Myocyte (in vitro differentiated cells): ENCODE measurements at regions not wholly inside any gene's neighbourhood (a gene's known extent, or its start where the extent isn't known, plus 50 kb on each side); places are given as distances from the start of the nearest gene placed in this dataset.

Experiments
- DNase-seq: peaks from one replicate; pipeline ENCODE4 v3.0.0-alpha.2; 2012; ENCODE audit warnings: low read depth

DNA sequence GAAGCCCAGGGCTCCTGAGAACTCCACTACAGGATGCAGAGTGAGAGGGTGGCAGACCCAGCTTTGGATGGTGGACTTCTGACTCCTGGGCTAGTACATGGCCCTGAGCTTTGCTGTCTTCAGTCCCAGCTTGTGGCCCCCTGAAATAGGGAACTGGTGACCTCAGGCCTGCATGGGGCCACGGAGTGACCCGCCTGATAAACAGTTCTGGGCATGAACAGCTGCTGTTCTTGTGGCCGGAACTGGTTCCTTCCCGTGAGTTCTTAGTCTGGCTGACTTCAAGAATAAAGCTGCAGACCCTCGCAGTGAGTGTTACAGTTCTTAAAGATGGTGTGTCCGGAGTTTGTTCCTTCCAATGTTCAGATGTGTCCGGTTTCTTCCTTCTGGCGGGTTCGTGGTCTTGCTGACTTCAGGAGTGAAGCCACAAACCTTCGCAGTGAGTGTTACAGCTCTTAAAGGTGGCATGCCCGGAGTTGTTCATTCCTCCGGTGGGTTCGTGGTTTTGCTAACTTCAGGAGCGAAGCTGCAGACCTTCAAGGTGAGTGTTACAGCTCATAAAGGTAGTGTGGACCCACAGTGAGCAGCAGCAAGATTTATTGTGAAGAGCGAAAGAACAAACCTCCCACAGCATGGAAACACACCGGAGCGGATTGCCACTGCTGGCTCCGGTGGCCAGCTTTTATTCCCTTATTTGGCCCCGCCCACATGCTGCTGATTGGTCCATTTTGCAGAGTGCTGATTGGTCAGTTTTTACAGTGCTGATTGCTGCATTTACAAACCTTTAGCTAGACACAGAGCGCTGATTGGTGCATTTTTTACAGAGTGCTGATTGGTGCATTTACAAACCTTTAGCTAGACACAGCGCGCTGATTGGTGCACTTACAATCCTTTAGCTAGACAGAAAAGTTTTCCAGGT is 268.0 kb downstream of the ZEB1 start:
- peak; percentile 45 for DNase-seq

- no peak for DNase-seq
These were observed 265.9 kb downstream of the ZEB1 start for GRCh38 chr10:31584876-31585275.

DNA sequence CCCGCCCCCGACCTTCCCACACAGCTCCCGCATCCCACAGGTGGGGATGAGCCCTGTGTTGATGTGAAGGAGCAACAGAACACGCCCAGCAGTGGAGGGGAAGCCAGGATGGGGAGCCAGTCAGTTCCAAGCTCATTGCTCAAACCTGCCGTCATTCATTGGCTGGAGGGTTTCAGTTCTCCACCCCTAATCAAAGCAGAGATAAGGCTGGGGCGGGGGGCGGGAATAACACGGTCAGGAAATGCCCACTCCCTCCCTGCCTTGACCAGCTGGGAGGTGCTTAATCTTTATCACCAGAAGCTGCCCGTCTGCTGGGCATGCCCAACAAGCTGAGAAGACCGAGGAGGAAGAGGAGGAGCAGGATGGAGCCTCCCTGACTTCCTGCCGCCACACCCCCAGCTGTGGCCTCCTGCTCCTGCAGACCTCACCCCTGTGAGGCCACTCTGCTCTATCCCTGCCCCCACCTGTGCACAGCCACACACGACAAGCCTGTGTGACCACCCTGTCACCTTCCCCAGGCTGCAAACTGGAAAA is 265.1 kb downstream of the ZEB1 start:
- DNase-seq, result no peak

DNA sequence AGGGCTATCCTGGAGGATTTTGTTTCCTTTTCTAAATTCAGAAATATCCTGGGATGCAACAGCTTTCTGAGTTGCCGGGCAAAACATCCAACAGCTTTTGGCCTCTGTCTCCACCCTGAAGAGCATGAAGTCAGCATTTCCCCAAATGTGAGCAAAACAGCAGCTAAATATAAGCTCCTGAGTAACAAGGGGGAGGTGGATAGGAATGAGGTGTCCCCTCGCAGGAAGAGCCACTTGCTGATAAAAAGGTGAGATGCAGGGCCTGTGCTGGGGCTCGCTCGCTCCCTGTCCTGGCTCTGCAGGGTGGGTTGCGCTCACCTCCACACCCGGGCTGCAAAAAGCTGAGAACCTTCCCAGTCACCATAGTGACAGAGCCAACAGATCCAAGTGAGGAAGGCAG is 264.3 kb downstream of the ZEB1 start:
- no peak for DNase-seq

DNA sequence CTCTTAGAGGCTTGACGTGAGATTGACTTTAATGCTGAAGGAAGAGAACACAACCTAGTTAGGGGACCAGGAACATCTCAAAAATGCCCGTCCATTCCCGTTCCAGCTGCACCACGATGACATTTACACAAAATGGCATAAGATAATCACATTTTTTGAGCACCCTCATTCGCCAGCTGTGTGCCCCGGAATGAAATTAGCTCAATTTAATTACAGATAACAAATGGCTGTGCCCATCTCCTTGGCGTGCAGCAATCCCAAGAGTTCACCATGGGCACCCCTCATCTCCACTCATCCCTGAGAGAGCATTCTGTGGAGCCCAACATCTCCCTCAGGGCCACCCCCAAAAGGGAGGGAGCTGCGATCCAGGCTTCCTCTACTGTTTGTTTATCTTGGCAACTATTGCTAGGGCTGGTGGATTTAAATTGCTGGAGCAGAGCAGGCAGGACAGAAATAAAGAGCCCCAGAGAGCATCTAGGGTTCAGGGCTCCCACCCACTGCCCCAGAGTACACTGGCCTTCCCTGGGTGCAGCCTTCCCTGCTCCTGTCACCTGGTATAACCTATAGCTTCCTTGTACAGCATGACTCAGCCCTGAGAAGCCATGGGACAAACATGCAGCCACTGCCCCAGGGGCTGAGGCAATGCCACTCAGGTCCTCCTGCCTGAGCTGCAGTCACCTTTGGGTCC is 263.5 kb downstream of the ZEB1 start:
- DNase-seq, result peak; percentile 49

DNA sequence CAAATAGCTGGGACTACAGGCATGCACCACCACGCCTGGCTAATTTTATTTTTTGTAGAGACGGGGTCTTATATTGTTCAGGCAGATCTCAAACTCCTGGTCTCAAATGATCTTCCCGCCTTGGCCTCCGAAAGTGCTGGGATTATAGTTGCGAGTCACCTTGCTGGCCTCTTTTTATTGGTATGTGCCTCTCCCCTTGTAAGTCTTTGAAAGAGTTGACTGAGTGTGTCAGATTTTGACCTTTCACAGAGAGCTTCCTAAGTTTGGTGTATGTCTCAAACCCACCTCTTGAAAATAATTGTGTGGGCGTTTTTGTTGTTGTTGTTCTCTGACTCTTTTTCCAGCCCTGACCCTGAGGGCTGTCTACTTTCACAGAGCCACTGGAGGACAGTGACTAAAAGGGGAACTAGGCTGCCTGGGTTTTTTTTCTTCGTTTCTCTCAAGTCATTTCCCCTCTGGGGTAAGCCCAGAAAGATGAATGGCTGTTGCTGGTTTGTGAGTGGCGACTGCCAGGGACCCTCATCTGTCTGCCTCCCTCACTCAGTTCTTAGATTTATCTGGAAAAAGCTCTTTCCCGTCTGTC is 262.8 kb downstream of the ZEB1 start:
- no peak for DNase-seq

GRCh38 chr10:31580646-31581045 is 261.6 kb downstream of the ZEB1 start:
- DNase-seq, result no peak
